Activated CD4-positive, alpha-beta T cell treated with anti-CD3 and anti-CD28 coated beads, Interleukin-2, amount 10 ng/mL, durations not matched to agents 7 days and 5 days (primary cell): ENCODE measurements at regions not wholly inside any gene's neighbourhood (a gene's known extent, or its start where the extent isn't known, plus 50 kb on each side); places are given as distances from the start of the nearest gene placed in this dataset.
"Not testable (repeated sequence)": the region's sequence is repeated elsewhere in the genome, so short reads cannot be mapped to it uniquely, and the experiment has no call there.

Source experiments
- CTCF ChIA-PET: fragments of 350-600 bp; sonication (Branson Sonifier 250); formaldehyde crosslinking; loops from one replicate; lab custom pipeline; 2021; ENCODE audit warnings: antibody characterized with exemption; lab: Charles Lee
- POLR2A ChIA-PET: fragments of 350-600 bp; sonication (Branson Sonifier 250); formaldehyde crosslinking; loops from one replicate; lab custom pipeline; 2021; ENCODE audit warnings: antibody characterized with exemption; lab: Charles Lee
- DNase-seq: peaks from one replicate; pipeline ENCODE4 v3.0.0-alpha.2; 2020
- H3K27ac Mint-ChIP-seq: one replicate; pipeline ENCODE4 v1.8.0; 2021; ENCODE audit warnings: mild to moderate bottlenecking, moderate library complexity, mixed read lengths
- H3K27me3 Mint-ChIP-seq: one replicate; pipeline ENCODE4 v1.8.0; 2021; ENCODE audit warnings: mixed read lengths
- H3K36me3 Mint-ChIP-seq: one replicate; pipeline ENCODE4 v1.8.0; 2021; ENCODE audit warnings: low read depth, mixed read lengths
- H3K4me1 Mint-ChIP-seq: one replicate; pipeline ENCODE4 v1.8.0; 2021; ENCODE audit warnings: mixed read lengths
- H3K4me3 Mint-ChIP-seq: one replicate; pipeline ENCODE4 v1.8.0; 2021; ENCODE audit warnings: mild to moderate bottlenecking, moderate library complexity, mixed read lengths
- H3K9me3 Mint-ChIP-seq: one replicate; pipeline ENCODE4 v1.8.0; 2021; ENCODE audit warnings: mixed read lengths

GRCh38 chr16:15307184-15307583 is 70.9 kb downstream of the NPIPA5 start:
- H3K27ac Mint-ChIP-seq, H3K4me1 Mint-ChIP-seq, H3K36me3 Mint-ChIP-seq, DNase-seq, H3K27me3 Mint-ChIP-seq, H3K4me3 Mint-ChIP-seq, CTCF ChIA-PET, POLR2A ChIA-PET, H3K9me3 Mint-ChIP-seq: not testable (repeated sequence)

DNA sequence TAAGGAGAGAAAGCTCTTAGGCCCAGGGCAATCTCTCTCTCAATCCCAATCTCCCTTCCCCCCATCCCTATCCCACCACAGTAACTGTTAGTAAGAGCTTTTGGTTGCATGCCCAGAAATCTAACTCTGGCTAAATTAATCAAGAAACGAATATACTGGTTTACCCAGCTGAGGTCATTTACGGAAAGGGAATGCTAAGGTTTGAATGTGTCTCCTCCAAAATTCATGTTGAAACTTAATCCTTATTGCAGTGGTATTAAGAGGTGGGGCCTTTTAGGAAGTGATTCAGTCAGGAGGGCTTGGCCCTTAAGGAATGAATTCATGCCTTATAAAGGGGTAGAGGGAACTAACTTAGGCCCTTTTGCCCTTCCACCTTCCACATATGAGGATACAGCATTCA is 72.2 kb downstream of the NPIPA5 start:
- POLR2A ChIA-PET, H3K27ac Mint-ChIP-seq, H3K36me3 Mint-ChIP-seq, CTCF ChIA-PET, H3K4me3 Mint-ChIP-seq, DNase-seq, H3K4me1 Mint-ChIP-seq, H3K9me3 Mint-ChIP-seq, H3K27me3 Mint-ChIP-seq: not testable (repeated sequence)

- H3K36me3 Mint-ChIP-seq, H3K9me3 Mint-ChIP-seq, H3K27me3 Mint-ChIP-seq, DNase-seq, CTCF ChIA-PET, H3K4me3 Mint-ChIP-seq, H3K27ac Mint-ChIP-seq, H3K4me1 Mint-ChIP-seq, POLR2A ChIA-PET: not testable (repeated sequence)
Measured at GRCh38 chr16:15303667-15304324, 74.3 kb downstream of the NPIPA5 start.

DNA sequence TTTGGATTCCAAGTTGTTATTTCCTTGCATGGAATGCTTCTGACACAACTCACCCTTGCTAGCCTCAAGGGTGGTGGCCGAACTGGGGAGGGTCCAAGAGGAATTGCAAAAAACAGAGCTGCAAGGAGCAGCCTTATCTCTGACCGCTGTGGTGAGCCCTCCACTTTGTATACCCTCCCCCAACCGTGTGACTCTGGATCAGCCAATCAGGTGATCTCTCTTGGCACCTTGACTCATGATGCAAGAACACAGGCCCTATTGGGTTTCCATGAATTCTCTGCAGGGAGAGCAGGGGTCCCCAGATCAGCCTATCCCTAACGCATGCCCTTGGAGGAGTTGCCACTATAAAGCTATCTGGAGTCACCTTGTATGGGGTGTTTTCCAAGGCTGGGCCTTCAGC is 81.0 kb downstream of the NPIPA5 start:
- POLR2A ChIA-PET, result not testable (repeated sequence)

DNA sequence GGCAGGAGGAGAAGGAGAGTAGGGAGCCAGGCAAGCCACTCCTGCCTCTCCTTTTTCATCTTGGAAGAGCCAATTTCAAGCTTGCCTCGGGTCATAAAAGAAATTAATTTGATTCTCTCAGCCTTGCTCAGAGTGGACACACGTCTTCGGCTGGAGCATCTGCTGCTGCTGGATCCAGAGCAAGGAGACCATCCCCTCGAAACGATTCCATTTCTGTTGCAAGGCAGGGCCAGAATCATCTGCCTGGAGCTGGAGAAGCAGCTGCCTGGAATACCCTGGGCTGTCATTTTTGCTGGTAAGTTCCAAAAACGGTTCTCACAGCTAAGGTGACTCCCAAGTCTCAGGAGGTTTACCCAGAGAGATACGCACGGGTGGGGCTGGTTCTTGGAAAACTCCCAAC is 103.3 kb downstream of the NPIPA5 start:
- POLR2A ChIA-PET, H3K4me1 Mint-ChIP-seq, H3K4me3 Mint-ChIP-seq, H3K9me3 Mint-ChIP-seq, DNase-seq, H3K27ac Mint-ChIP-seq, H3K27me3 Mint-ChIP-seq, CTCF ChIA-PET, H3K36me3 Mint-ChIP-seq: not testable (repeated sequence)

More for the DNA sequence above, 81.0 kb downstream of the NPIPA5 start:
- CTCF ChIA-PET, DNase-seq, H3K9me3 Mint-ChIP-seq, H3K36me3 Mint-ChIP-seq, H3K4me3 Mint-ChIP-seq, H3K27ac Mint-ChIP-seq, H3K27me3 Mint-ChIP-seq, H3K4me1 Mint-ChIP-seq: not testable (repeated sequence)

DNA sequence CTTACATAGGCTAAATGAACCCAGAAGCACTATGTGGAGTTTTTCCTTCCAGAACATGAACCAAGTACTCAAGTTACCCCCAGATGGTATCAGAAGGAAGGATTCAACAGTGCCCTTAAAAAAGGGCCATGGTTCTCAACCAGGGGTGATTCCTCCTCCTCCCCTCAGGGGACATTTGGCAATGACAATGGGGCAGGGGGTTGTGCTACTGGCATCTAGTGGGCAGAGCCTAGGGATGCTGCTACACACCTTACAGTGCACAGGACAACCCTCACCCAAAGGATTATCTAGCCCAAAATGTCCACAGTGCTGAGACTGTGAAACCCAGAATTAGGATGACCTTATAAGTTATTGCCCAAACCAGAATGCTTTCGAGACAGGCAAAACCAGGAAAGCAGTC is 104.1 kb downstream of the NPIPA5 start:
- H3K36me3 Mint-ChIP-seq, DNase-seq, POLR2A ChIA-PET, H3K27me3 Mint-ChIP-seq, CTCF ChIA-PET, H3K4me3 Mint-ChIP-seq, H3K9me3 Mint-ChIP-seq, H3K27ac Mint-ChIP-seq, H3K4me1 Mint-ChIP-seq: not testable (repeated sequence)

DNA sequence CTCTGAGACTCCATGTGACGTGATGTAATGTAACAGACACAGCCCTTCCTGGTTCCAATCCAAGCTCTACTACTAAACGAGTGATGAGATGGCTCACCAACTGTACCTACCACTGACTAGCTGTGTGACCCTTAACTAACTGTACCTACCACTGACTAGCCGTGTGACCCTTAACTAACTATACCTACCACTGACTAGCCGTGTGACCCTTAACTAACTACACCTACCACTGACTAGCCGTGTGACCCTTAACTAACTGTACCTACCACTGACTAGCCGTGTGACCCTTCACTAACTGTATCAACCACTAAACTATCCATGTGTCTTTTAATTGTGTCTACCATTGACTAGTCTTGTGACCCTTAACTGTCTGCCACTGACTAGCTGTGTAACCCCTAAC is 111.2 kb downstream of the NPIPA5 start:
- H3K36me3 Mint-ChIP-seq, DNase-seq, H3K27ac Mint-ChIP-seq, POLR2A ChIA-PET, H3K9me3 Mint-ChIP-seq, CTCF ChIA-PET, H3K27me3 Mint-ChIP-seq, H3K4me3 Mint-ChIP-seq, H3K4me1 Mint-ChIP-seq: not testable (repeated sequence)

GRCh38 chr16:15262212-15262611 is 115.9 kb downstream of the NPIPA5 start:
- POLR2A ChIA-PET, H3K27ac Mint-ChIP-seq, DNase-seq, H3K9me3 Mint-ChIP-seq, H3K4me1 Mint-ChIP-seq, H3K27me3 Mint-ChIP-seq, H3K36me3 Mint-ChIP-seq, H3K4me3 Mint-ChIP-seq, CTCF ChIA-PET: not testable (repeated sequence)

DNA sequence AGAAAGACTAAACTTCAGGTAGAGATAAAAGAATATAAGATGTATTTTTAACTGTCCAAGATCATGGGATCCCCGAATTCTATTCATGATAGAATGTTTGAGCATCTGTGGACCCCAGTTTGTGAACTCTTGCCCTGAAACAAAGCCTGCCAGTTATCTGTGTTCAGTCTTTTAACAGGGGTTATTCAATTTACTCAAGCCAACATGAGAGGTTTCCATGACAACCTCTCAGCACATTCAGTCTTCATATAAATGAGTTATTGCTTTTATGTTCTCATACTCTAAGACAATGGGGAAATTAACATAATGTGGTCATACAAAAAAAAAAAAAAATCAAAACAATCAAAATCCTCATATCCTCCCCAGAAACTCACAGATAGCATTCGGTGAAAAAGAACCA is 130.1 kb downstream of the NPIPA5 start:
- POLR2A ChIA-PET, H3K4me1 Mint-ChIP-seq, H3K27ac Mint-ChIP-seq, H3K27me3 Mint-ChIP-seq, H3K36me3 Mint-ChIP-seq, H3K9me3 Mint-ChIP-seq, CTCF ChIA-PET, H3K4me3 Mint-ChIP-seq, DNase-seq: not testable (repeated sequence)

- H3K36me3 Mint-ChIP-seq, H3K4me3 Mint-ChIP-seq, H3K27ac Mint-ChIP-seq, H3K4me1 Mint-ChIP-seq, H3K9me3 Mint-ChIP-seq, H3K27me3 Mint-ChIP-seq, DNase-seq, POLR2A ChIA-PET, CTCF ChIA-PET: not testable (repeated sequence)
Measured at GRCh38 chr16:15236674-15237323, 141.3 kb downstream of the NPIPA5 start.

DNA sequence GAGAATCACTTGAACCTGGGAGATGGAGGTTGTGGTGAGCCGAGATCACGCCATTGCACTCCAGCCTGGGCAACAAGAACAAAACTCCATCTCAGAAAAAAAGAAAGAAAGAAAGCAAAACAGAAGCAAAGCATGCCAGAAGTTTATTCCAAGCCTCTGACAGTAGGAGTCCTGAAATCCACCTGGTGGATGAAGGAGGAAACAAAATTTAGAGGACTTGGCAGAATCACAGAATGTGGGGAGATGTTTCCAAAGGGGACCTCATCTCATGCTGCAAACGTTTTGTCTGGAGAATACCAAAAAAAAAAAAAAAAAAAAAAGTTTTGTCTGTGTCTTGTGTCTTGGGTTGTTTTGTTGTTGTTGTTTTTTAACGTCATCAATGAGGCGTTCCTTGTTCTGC is 141.1 kb upstream of the RRN3 start:
- H3K4me3 Mint-ChIP-seq, H3K4me1 Mint-ChIP-seq, DNase-seq, POLR2A ChIA-PET, H3K36me3 Mint-ChIP-seq, H3K27ac Mint-ChIP-seq, CTCF ChIA-PET, H3K27me3 Mint-ChIP-seq, H3K9me3 Mint-ChIP-seq: not testable (repeated sequence)

- H3K27ac Mint-ChIP-seq, POLR2A ChIA-PET, H3K4me3 Mint-ChIP-seq, H3K27me3 Mint-ChIP-seq, H3K36me3 Mint-ChIP-seq, H3K4me1 Mint-ChIP-seq, DNase-seq, CTCF ChIA-PET, H3K9me3 Mint-ChIP-seq: not testable (repeated sequence)
Measured at GRCh38 chr16:15234702-15235101, 140.6 kb upstream of the RRN3 start.

- H3K9me3 Mint-ChIP-seq, H3K27ac Mint-ChIP-seq, H3K4me3 Mint-ChIP-seq, DNase-seq, POLR2A ChIA-PET, H3K27me3 Mint-ChIP-seq, H3K4me1 Mint-ChIP-seq, CTCF ChIA-PET, H3K36me3 Mint-ChIP-seq: not testable (repeated sequence)
Measured at GRCh38 chr16:15230432-15230831, 136.4 kb upstream of the RRN3 start.

DNA sequence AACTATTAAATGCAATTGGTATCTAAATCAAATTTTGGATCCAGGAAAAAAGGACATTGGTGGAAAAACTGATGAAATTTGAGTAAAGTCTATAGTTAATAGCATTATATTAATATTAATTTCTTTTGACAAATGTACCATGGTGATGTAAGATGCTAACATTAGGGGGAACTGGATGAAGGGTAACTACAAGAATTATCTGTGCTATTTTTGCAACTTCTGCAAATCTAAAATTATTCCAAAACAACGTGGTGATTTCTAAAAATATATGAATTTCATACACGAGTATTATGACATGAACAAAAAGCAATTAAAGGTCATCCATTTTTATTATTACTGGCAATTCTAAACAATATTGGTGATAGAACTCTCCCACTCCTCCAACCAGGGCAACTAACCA is 135.6 kb upstream of the RRN3 start:
- DNase-seq, H3K27me3 Mint-ChIP-seq, H3K4me3 Mint-ChIP-seq, POLR2A ChIA-PET, H3K4me1 Mint-ChIP-seq, H3K27ac Mint-ChIP-seq, H3K9me3 Mint-ChIP-seq, CTCF ChIA-PET, H3K36me3 Mint-ChIP-seq: not testable (repeated sequence)
